HL-60/S4 (cell line): ENCODE measurements at regions not wholly inside any gene's neighbourhood (a gene's known extent, or its start where the extent isn't known, plus 50 kb on each side); places are given as distances from the start of the nearest gene placed in this dataset.
"Not testable (repeated sequence)": the region's sequence is repeated elsewhere in the genome, so short reads cannot be mapped to it uniquely, and the experiment has no call there.

Experiments
- in situ Hi-C: fragments of 300-500 bp; cut with MboI; formaldehyde crosslinking; loops from 2 replicates; pipeline ENCODE4 v1.14.3; 2022; ENCODE audit warnings: low sequenced_read_pairs

- in situ Hi-C loops: no loop called here
Observed at GRCh38 chr3:66910266-66911055, 87.6 kb upstream of the KBTBD8 start.

DNA sequence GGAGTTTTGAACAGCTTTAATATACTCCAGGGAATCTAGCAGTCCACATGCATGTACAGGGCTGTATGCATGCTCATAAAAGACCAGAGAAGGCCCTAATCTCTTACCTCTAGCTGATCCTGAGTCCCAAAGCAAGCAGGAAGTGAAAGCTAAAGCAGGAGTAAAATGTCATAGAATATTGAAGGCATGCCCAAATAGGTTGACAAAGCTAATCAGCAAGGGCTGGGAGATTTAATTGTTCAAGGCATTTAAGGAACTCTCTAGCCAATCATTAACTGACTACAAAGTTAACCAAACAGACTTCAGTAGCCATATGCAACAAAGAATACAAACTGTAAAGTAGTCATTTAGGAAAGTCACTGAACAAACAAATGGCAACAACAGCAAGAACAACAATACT lies 85.8 kb upstream of the KBTBD8 start:
- in situ Hi-C loops: no loop called here

DNA sequence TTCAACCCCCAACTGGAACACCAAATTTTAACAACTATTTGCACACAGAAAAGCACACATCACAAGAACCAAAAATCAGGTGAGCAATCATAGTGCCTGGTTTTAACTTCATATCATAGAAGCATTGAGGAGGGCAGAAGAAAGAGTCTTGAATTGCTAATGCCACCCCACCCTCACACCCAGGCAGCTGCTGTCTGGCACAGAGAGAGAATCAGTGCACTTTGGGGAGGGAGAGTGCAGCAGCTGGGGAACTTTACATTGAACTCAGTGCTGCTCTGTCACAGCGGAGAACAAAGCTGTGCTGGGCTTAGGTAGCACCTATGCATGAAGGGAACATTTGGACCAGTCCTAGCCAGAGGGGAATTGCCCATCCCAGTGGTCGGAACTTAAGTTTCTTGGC lies 76.0 kb upstream of the KBTBD8 start:
- in situ Hi-C loops: no loop called here

GRCh38 chr3:66923969-66924368 lies 74.1 kb upstream of the KBTBD8 start:
- in situ Hi-C loops: no loop called here

- in situ Hi-C loops: no loop called here
Observed at GRCh38 chr3:66928252-66928651, 69.9 kb upstream of the KBTBD8 start.

GRCh38 chr3:66931291-66931690 lies 66.8 kb upstream of the KBTBD8 start:
- in situ Hi-C loops: no loop called here

DNA sequence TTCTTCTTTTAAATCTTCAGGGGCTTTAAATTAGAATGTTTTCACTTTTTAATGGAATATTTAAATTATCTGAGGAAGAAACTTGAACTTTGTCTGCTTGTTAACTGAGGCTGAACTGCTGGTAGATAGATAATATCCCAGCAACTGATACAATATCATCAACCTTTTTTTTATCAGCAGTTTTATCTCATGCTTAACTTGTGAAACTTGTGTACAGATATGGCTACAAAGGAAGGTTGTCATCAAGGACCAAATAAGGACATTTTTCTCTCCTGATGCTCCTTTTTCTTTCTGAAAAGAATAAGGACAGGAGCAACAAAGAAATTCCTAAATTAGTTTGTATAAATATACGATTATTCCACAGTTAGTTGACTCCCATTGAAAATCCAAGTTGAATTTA lies 66.4 kb upstream of the KBTBD8 start:
- in situ Hi-C loops: no loop called here

- in situ Hi-C loops: no loop called here
Observed at GRCh38 chr3:66933233-66933632, 64.9 kb upstream of the KBTBD8 start.

GRCh38 chr3:66934041-66934440 lies 64.1 kb upstream of the KBTBD8 start:
- in situ Hi-C loops: no loop called here

GRCh38 chr3:66934725-66935124 lies 63.4 kb upstream of the KBTBD8 start:
- in situ Hi-C loops: no loop called here

- in situ Hi-C loops: not testable (repeated sequence)
Observed at GRCh38 chr3:66937041-66937440, 61.1 kb upstream of the KBTBD8 start.

- in situ Hi-C loops: no loop called here
Observed at GRCh38 chr3:66938338-66938963, 59.7 kb upstream of the KBTBD8 start.

DNA sequence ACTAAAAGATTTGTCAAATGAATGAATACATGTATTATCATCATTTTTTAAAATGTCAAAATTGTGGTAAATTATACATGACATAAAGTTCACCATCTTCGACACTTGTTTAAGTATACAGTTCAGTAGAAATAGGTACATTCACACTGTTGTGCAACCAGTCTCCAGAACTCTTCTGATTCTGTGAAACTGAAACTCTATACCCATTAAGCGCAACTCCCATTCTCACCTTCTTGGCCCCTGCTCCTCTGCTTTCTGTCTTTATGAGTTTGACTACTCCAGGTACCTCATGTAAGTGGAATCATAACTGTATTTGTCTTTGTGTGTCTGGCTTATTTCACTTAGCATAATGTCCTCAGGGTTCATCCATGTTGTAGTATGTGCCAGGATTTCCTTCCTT lies 50.1 kb upstream of the KBTBD8 start:
- in situ Hi-C loops: no loop called here
